ENCODE measurements at regions not wholly inside any gene's neighbourhood (a gene's known extent, or its start where the extent isn't known, plus 50 kb on each side); places are given as distances from the start of the nearest gene placed in this dataset.

- Histone ChIP-seq H3K4me2 (ENCODE audit: low read length) (no peak overlapping the region), H3K9me2 (ENCODE audit: insufficient read depth, low read length) (no peaks in the 10 kb centered on the region), H3K27ac (ENCODE audit: low read length) (no peak overlapping the region), H3K9ac (ENCODE audit: low read length) (no peak overlapping the region), H3K4me3 (ENCODE audit: low read length) (no peak overlapping the region), H4K20me1 (ENCODE audit: insufficient read depth) (no peaks in the 10 kb centered on the region), H3K79me2 (replicated peaks; ENCODE audit: insufficient read depth, low read length) (no peaks in the 10 kb centered on the region), H2AFZ (ENCODE audit: low read depth, low read length) (no peak overlapping the region), H3K9me3 (ENCODE audit: low read length) (no peaks in the 10 kb centered on the region), H3K27me3 (ENCODE audit: insufficient read depth, low read depth, low read length) (no peaks in the 10 kb centered on the region), H3F3A (ENCODE audit: insufficient read depth, low read length, poor library complexity, severe bottlenecking) (no peaks in the 10 kb centered on the region), H3K36me3 (ENCODE audit: insufficient read depth, low read length) (no peaks in the 10 kb centered on the region)
- no peak for TF ChIP-seq MXI1 (conservative IDR thresholded peaks at IDR 0.05; ENCODE audit: poor library complexity, severe bottlenecking)
Measured at GRCh38 chr5:168156170-168156569, 135.3 kb upstream of the WWC1 start.

- Histone ChIP-seq H4K20me1 (ENCODE audit: insufficient read depth) (no peaks in the 10 kb centered on the region), H3K4me3 (ENCODE audit: low read length) (no peak overlapping the region), H3K27ac (ENCODE audit: low read length) (no peak overlapping the region), H3K4me2 (ENCODE audit: low read length) (no peak overlapping the region), H2AFZ (ENCODE audit: low read depth, low read length) (no peak overlapping the region), H3K79me2 (replicated peaks; ENCODE audit: insufficient read depth, low read length) (no peaks in the 10 kb centered on the region), H3K9ac (ENCODE audit: low read length) (no peak overlapping the region), H3K9me2 (ENCODE audit: insufficient read depth, low read length) (no peaks in the 10 kb centered on the region), H3K36me3 (ENCODE audit: insufficient read depth, low read length) (no peaks in the 10 kb centered on the region), H3K27me3 (ENCODE audit: insufficient read depth, low read depth, low read length) (no peaks in the 10 kb centered on the region), H3K9me3 (ENCODE audit: low read length) (no peaks in the 10 kb centered on the region), H3F3A (ENCODE audit: insufficient read depth, low read length, poor library complexity, severe bottlenecking) (no peaks in the 10 kb centered on the region)
- no peak for TF ChIP-seq RAD21 (conservative IDR thresholded peaks at IDR 0.05)
- TF ChIP-seq REST (IDR thresholded peaks at IDR 0.05; ENCODE audit: borderline replicate concordance) = no peak
- TF ChIP-seq TAF1 (IDR thresholded peaks at IDR 0.05; ENCODE audit: low read depth) = no peak
- no peak for TF ChIP-seq POLR2AphosphoS5 (IDR thresholded peaks at IDR 0.05)
- no peak for TF ChIP-seq EZH2 (IDR thresholded peaks at IDR 0.05; ENCODE audit: borderline replicate concordance, insufficient read depth, low read length, poor library complexity, severe bottlenecking)
- TF ChIP-seq CTCF (IDR thresholded peaks at IDR 0.05; ENCODE audit: poor library complexity, severe bottlenecking) = no peak
- TF ChIP-seq SMC3 (conservative IDR thresholded peaks at IDR 0.05; ENCODE audit: poor library complexity) = no peak
- TF ChIP-seq EP300 (conservative IDR thresholded peaks at IDR 0.05; ENCODE audit: poor library complexity, severe bottlenecking) = no peak
- no peak for TF ChIP-seq MXI1 (conservative IDR thresholded peaks at IDR 0.05; ENCODE audit: poor library complexity, severe bottlenecking)
Measured at GRCh38 chr5:168157141-168157540, 134.3 kb upstream of the WWC1 start.

GRCh38 chr5:168159425-168159824, 132.0 kb upstream of the WWC1 start:
- H3K9me2 ChIP-seq (ENCODE audit: insufficient read depth, low read length) = no peaks in the 10 kb centered on the region
- H3K4me2 ChIP-seq (ENCODE audit: low read length) = no peak overlapping the region
- no peak overlapping the region for H3K27ac ChIP-seq (ENCODE audit: low read length)
- no peak overlapping the region for H3K9ac ChIP-seq (ENCODE audit: low read length)
- no peak overlapping the region for H3K4me3 ChIP-seq (ENCODE audit: low read length)
- no peaks in the 10 kb centered on the region for H3K9me3 ChIP-seq (ENCODE audit: low read length)
- no peaks in the 10 kb centered on the region for H3K27me3 ChIP-seq (ENCODE audit: insufficient read depth, low read depth, low read length)
- TF ChIP-seq POLR2AphosphoS5 (IDR thresholded peaks at IDR 0.05) (no peak), EZH2 (IDR thresholded peaks at IDR 0.05; ENCODE audit: borderline replicate concordance, insufficient read depth, low read length, poor library complexity, severe bottlenecking) (no peak), RAD21 (conservative IDR thresholded peaks at IDR 0.05) (no peak), SMC3 (conservative IDR thresholded peaks at IDR 0.05; ENCODE audit: poor library complexity) (no peak), MXI1 (conservative IDR thresholded peaks at IDR 0.05; ENCODE audit: poor library complexity, severe bottlenecking) (no peak), TAF1 (IDR thresholded peaks at IDR 0.05; ENCODE audit: low read depth) (no peak), REST (IDR thresholded peaks at IDR 0.05; ENCODE audit: borderline replicate concordance) (no peak)
- H3F3A ChIP-seq (ENCODE audit: insufficient read depth, low read length, poor library complexity, severe bottlenecking) = no peaks in the 10 kb centered on the region
- H3K36me3 ChIP-seq (ENCODE audit: insufficient read depth, low read length) = no peaks in the 10 kb centered on the region
- no peaks in the 10 kb centered on the region for H4K20me1 ChIP-seq (ENCODE audit: insufficient read depth)
- H2AFZ ChIP-seq (ENCODE audit: low read depth, low read length) = no peak overlapping the region
- no peaks in the 10 kb centered on the region for H3K79me2 ChIP-seq (replicated peaks; ENCODE audit: insufficient read depth, low read length)
